GM18499 (cell line): ENCODE measurements at regions not wholly inside any gene's neighbourhood (a gene's known extent, or its start where the extent isn't known, plus 50 kb on each side); places are given as distances from the start of the nearest gene placed in this dataset.

Experiments used
- ATAC-seq: cut with Tn5 transposase; IDR thresholded peaks from one replicate; pipeline ENCODE4 v1.9.1; 2021; ENCODE audit warnings: moderate number of reproducible peaks; ENCODE audit not compliant: insufficient read depth, unreplicated experiment

DNA sequence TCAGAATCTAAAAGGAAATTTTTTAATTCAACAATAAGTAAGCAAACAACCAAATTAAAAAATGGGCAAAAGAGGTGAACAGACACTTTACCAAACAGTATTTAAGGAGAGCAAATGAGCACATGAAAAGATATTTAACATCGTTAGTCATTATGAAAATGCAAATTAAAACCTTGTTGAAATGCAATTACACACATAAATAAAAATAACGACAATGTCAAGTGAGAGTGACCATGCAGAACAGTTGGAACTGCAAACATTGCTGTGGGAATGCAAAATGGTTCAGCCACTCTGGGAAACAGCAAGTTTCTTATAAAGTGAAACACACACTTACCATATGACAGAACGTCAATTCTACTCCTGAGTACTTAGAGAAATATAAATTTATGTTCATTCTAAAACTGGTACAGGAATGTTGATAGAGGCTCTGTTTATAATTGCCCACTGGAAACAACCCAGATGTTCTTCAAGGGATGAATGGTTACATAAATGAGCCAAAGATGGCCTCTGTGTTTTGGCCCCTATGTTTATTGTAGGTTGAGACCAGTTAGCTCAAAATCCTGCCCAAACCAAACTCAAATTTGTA, 678.1 kb downstream of the UQCRFS1 start:
- ATAC-seq = no peak

DNA sequence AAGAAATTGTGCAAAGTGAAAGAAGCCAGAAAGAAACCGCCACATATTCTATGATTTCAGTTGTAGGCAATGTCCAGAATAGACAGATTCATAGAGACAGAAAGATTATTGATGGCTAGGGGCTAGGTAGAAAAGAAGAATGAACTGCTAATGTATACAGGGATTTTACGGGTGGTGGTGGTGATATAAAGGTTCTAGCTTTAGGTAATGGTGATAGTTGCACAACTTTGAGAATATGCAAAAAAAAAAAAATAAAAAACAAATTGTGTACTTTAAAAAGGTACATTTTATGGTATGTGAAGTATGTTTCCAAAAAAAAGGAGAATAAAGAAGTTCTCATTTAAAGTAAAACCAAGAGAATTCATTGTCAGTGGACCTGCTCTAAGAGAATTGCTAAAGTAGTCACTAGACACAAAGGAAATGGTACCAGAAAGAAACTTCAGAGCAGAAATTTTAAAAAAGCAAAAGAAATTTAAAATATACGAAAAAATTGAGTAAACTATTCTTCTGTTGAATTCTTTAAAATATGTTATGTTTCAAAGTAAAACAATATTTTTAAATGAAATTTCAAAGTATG, 680.1 kb downstream of the UQCRFS1 start:
- ATAC-seq = no peak

GRCh38 chr19:28531979-28532378, 681.0 kb downstream of the UQCRFS1 start:
- ATAC-seq = no peak

GRCh38 chr19:28530406-28531035, 682.4 kb downstream of the UQCRFS1 start:
- no peak for ATAC-seq

- ATAC-seq = no peak
These were observed 686.9 kb downstream of the UQCRFS1 start for GRCh38 chr19:28526038-28526437.

DNA sequence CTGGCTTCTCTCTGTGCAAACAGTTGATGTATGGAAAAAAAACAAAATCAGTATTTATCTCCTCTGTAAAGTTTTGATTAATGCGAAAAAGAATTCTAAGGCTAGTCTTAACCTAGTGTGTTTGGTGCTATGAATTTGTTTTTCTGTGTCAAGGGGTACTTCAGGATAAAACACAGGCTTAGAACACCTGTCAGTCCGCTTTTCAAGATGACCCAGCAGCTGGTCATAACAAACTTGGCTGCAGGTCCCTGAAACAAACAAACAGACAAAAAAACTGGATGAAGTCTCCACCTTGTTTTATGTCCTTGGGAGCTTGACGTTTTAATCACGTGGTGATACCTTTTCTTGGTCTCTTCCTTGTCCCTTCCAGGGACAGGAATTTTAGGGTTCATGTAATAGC, 689.3 kb downstream of the UQCRFS1 start:
- ATAC-seq = no peak

GRCh38 chr19:28522545-28522922, 690.4 kb downstream of the UQCRFS1 start:
- ATAC-seq = no peak

- ATAC-seq = no peak
These were observed 691.1 kb downstream of the UQCRFS1 start for GRCh38 chr19:28521614-28522544.

DNA sequence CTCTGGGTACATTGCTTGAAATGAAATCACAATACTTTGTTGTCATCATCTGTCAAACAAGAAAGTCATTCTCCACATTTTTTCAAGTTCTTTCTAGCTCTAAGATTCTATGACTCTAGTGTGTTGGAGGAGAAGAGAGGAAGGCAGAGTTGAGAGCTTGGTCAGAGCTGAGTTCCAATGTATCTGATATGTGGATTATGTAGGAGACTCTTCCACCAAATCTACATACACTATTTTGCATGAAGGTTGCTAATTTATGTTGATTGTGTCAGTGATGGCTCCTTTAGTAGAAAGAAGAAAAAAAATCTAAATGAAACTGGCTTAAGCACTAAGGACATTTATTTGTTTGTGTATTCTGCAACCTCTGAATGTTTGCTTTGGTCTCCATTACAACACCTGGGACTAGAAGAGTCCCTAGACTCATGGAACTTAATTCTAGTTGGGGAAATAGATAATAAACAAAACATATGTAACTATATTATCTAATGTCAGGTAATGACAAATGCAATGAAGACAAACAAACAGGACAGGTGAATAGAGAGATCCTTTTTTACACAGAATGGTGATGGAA, 691.9 kb downstream of the UQCRFS1 start:
- no peak for ATAC-seq

DNA sequence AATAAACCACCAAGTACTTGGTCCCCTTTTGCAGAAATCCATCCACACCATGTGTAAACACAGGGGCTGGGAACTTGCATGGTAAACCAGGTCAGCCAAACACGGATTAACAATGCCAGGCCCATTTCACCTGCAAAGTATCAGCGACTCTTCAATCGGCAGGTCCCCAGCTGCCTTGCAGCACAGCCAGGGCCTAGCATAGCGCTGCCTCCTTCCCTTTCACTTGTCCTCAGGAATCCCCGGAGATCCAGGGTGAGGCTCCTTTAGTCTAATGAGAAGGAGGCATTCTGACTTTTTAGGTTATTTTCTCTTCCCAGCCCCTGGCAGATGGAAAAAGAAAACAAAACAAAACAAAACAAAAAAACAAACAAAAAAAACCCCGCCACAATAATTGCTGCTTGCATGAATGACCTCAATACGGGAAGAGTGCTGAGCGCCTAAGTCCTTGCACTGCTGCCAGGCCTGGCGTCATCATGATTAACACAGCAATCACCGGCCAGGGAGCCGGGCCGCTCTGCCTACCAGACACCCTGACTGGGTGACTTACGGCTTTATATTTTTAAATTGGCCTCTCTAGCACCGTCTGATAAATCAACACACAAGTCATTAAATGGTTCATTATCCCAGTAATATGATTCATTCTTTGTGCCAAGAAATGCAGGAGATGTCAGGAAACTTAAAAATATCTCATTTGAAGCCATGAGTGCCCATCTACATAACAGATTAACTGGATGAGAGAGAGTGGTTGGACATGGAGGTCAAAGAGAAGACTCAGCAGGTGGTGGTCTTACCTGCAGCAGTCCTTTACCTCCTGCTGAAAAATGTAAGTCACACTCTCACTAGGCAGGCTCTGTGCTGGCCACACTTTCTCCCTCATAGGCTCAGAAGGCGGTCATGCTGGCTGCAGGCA, 692.7 kb downstream of the UQCRFS1 start:
- no peak for ATAC-seq

GRCh38 chr19:28519218-28519779, 693.7 kb downstream of the UQCRFS1 start:
- ATAC-seq = no peak

DNA sequence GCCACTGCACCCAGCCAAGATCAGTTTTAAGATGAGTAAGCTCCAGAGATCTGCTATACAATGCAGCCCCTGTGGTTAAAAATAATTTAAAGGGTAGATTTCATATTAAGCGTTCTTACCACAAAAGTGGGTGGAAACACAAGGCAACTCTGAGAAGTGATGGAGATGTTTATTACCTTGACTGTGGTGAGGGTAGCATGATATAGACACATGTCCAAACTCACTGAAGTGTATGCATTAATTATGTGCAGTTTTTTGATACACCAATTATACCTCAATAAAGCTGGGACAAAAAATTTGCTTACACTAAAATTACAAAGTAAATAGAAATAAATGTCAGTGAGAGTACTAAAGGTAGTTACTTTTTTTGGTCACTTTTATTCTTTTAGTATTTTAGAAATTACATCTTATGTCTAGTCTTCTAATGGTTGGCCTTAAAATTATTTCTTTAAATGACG, 696.5 kb downstream of the UQCRFS1 start:
- no peak for ATAC-seq

DNA sequence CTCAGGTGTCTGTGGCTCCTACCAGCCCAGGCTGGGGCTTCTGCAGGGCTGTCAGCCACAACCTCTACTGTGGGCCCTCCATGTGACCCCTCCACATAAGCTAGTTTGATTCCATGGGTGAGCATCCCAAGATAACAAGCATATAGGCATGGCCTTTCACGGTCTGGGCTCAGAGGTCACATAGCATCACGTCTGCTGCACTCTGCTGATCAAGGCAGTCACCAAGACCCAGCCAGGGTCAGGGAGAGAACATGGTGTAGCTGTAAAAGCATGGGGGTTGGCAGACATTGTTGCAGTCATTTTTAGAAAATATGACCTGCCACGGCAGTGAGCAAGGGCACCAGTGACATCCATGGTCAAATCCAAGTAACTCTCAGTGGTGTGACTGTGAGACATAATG, 698.8 kb downstream of the UQCRFS1 start:
- no peak for ATAC-seq

- no peak for ATAC-seq
These were observed 701.3 kb downstream of the UQCRFS1 start for GRCh38 chr19:28511655-28512054.

- ATAC-seq = no peak
These were observed 703.7 kb downstream of the UQCRFS1 start for GRCh38 chr19:28509079-28509895.

DNA sequence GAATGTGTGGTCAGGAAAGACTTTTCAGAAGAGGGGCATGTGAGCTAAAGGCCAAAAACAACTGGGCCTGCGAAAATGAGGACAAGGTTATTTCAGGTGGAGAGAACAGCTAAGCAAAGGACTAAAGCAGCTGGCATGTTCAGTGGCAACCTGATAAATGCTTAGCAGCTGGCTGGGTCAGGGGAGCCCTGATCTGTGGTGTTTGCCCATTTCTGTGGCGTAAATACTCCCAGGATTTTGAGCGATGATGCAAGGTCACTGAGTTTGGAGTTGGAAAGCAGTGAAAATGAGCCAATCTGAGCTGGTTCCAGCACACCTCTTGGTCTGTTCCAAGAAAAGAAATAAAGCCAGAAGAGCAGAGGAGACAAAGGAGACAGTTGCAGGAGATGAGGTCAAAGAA, 704.3 kb downstream of the UQCRFS1 start:
- ATAC-seq = no peak

- no peak for ATAC-seq
These were observed 707.0 kb downstream of the UQCRFS1 start for GRCh38 chr19:28505933-28506332.

- ATAC-seq = no peak
These were observed 707.8 kb downstream of the UQCRFS1 start for GRCh38 chr19:28505134-28505533.
